ENCODE measurements at regions not wholly inside any gene's neighbourhood (a gene's known extent, or its start where the extent isn't known, plus 50 kb on each side); places are given as distances from the start of the nearest gene placed in this dataset.

GRCh38 chr3:104856741-104857140 lies 510.0 kb upstream of the ALCAM start:
- TF ChIP-seq POLR2A (IDR thresholded peaks at IDR 0.05; ENCODE audit: low read depth, low read length) (no peak), EGR1 (IDR thresholded peaks at IDR 0.05; ENCODE audit: borderline replicate concordance in 1 of 2, low read depth in 2 of 2, low read length in 2 of 2) (no peak), CTCF (IDR thresholded peaks at IDR 0.05 in 2 of 3, conservative IDR thresholded peaks at IDR 0.05 in 1 of 3; ENCODE audit: control insufficient read depth in 2 of 3, extremely low read depth in 1 of 3, insufficient read depth in 1 of 3, low read depth in 3 of 3, low read length in 3 of 3) (no peak), ZNF274 (IDR thresholded peaks at IDR 0.05; ENCODE audit: insufficient read depth, insufficient read length) (no peak), ATF3 (IDR thresholded peaks at IDR 0.05; ENCODE audit: borderline replicate concordance, extremely low read depth, low read depth, low read length) (no peak), MAX (IDR thresholded peaks at IDR 0.05; ENCODE audit: low read depth, low read length) (no peak), STAT3 (IDR thresholded peaks at IDR 0.05; ENCODE audit: low read depth, low read length) (no peak), MXI1 (IDR thresholded peaks at IDR 0.05; ENCODE audit: low read depth, low read length) (no peak), SKIL (IDR thresholded peaks at IDR 0.05; ENCODE audit: low read depth, poor library complexity, severe bottlenecking) (no peak), HDAC2 (IDR thresholded peaks at IDR 0.05) (no peak)
